H54 (cell line): ENCODE measurements at regions not wholly inside any gene's neighbourhood (a gene's known extent, or its start where the extent isn't known, plus 50 kb on each side); places are given as distances from the start of the nearest gene placed in this dataset.

ENCODE experiments used
- DNase-seq: peaks from one replicate; pipeline ENCODE4 v3.0.0; 2011; ENCODE audit warnings: low spot score, mixed read lengths; ENCODE audit not compliant: insufficient read length
- FAIRE-seq: peaks from 3 replicates; lab custom pipeline; 2011; peaks lifted over from hg19 to GRCh38; lab: Jason Lieb, UNC
- POLR2A ChIP-seq: IDR thresholded peaks from 2 replicates; pipeline ENCODE4 v1.6.1; 2011; ENCODE audit warnings: low read depth, mild to moderate bottlenecking, low read length

- no peak for FAIRE-seq
- DNase-seq = no peak
Measured at GRCh38 chr11:95392644-95393043, 161.6 kb upstream of the SESN3 start.

GRCh38 chr11:95389427-95389826 lies 158.4 kb upstream of the SESN3 start:
- TF ChIP-seq POLR2A = no peak
- FAIRE-seq (no peak), DNase-seq (no peak)

More at GRCh38 chr11:95392644-95393043, 161.6 kb upstream of the SESN3 start:
- TF ChIP-seq POLR2A = no peak

- TF ChIP-seq POLR2A = no peak
- DNase-seq (no peak), FAIRE-seq (no peak)
Measured at GRCh38 chr11:95388086-95388485, 157.1 kb upstream of the SESN3 start.

- no peak for TF ChIP-seq POLR2A
- FAIRE-seq (no peak), DNase-seq (no peak)
Measured at GRCh38 chr11:95387325-95387724, 156.3 kb upstream of the SESN3 start.

- no peak for TF ChIP-seq POLR2A
Measured at GRCh38 chr11:95385577-95385976, 154.6 kb upstream of the SESN3 start.

GRCh38 chr11:95379479-95379878 lies 148.5 kb upstream of the SESN3 start:
- no peak for TF ChIP-seq POLR2A
- FAIRE-seq (no peak), DNase-seq (no peak)

More at GRCh38 chr11:95385577-95385976, 154.6 kb upstream of the SESN3 start:
- no peak for FAIRE-seq
- DNase-seq = no peak

- no peak for FAIRE-seq
- DNase-seq = no peak
- TF ChIP-seq POLR2A = no peak
Measured at GRCh38 chr11:95378789-95379188, 147.8 kb upstream of the SESN3 start.

- DNase-seq (no peak), FAIRE-seq (no peak)
- TF ChIP-seq POLR2A = no peak
Measured at GRCh38 chr11:95378111-95378510, 147.1 kb upstream of the SESN3 start.

- no peak for DNase-seq
- no peak for FAIRE-seq
- no peak for TF ChIP-seq POLR2A
Measured at GRCh38 chr11:95375886-95376285, 144.9 kb upstream of the SESN3 start.

- FAIRE-seq (no peak), DNase-seq (no peak)
- no peak for TF ChIP-seq POLR2A
Measured at GRCh38 chr11:95375451-95375850, 144.4 kb upstream of the SESN3 start.

- no peak for DNase-seq
- FAIRE-seq = no peak
- no peak for TF ChIP-seq POLR2A
Measured at GRCh38 chr11:95374105-95374504, 143.1 kb upstream of the SESN3 start.

GRCh38 chr11:95373241-95373640 lies 142.2 kb upstream of the SESN3 start:
- FAIRE-seq (no peak), DNase-seq (no peak)
- no peak for TF ChIP-seq POLR2A

GRCh38 chr11:95372097-95372656 lies 141.2 kb upstream of the SESN3 start:
- FAIRE-seq = no peak
- no peak for TF ChIP-seq POLR2A
- DNase-seq = no peak

GRCh38 chr11:95371153-95371552 lies 140.2 kb upstream of the SESN3 start:
- FAIRE-seq (no peak), DNase-seq (no peak)
- no peak for TF ChIP-seq POLR2A

GRCh38 chr11:95367726-95368125 lies 136.7 kb upstream of the SESN3 start:
- DNase-seq (no peak), FAIRE-seq (no peak)
- no peak for TF ChIP-seq POLR2A
